HepG2 (cell line): ENCODE measurements at regions not wholly inside any gene's neighbourhood (a gene's known extent, or its start where the extent isn't known, plus 50 kb on each side); places are given as distances from the start of the nearest gene placed in this dataset.

Experiments used
- ATAC-seq: fragments of 200-7000 bp; cut with Tn5 transposase; 3 replicates; pipeline ENCODE4 v1.9.1; 2020; ENCODE audit warnings: mild to moderate bottlenecking, moderate library complexity
- BruUV-seq: library from RNA; stranded (reverse); fragments of 400-500 nt; replicated peaks from 2 replicates; lab custom pipeline; 2021; lab: Mats Ljungman, UMichigan
- CTCF ChIA-PET: fragments of 300-600 bp; formaldehyde crosslinking; extraction: SDS; loops from one replicate; lab custom pipeline; 2021; ENCODE audit warnings: low total read pairs, inconsistent platforms, low intra/inter-chr PET ratio; lab: Yijun Ruan, JAX
- POLR2A ChIA-PET: fragments of 350-600 bp; sonication (Branson Sonifier 250); formaldehyde crosslinking; loops from one replicate; lab custom pipeline; 2020; ENCODE audit warnings: antibody characterized with exemption, inconsistent platforms; lab: Yijun Ruan, JAX
- DNase-seq: peaks from one replicate; pipeline ENCODE4 v3.0.0-alpha.2; 2015; ENCODE audit warnings: low spot score
- FAIRE-seq: peaks from 3 replicates; lab custom pipeline; 2011; peaks lifted over from hg19 to GRCh38; lab: Jason Lieb, UNC
- H2AFZ ChIP-seq: one replicate; pipeline ENCODE4 v1.6.1; 2011; ENCODE audit warnings: low read length, inconsistent platforms
- H3K27ac ChIP-seq: fragments of 300-600 bp; 3 replicates; pipeline ENCODE4 v1.8.0; 2011; ENCODE audit warnings: mixed run types, mild to moderate bottlenecking, mixed read lengths, low read length, inconsistent platforms; ENCODE audit not compliant: insufficient read depth; ENCODE audit errors: extremely low read length
- H3K27me3 ChIP-seq, 2 experiments: fragments of 200-600 bp in 1 of 2; 2 replicates in 1 of 2; 3 replicates in 1 of 2; pipeline versions ENCODE4 v1.6.0 to v1.8.0; 2011; ENCODE audit warnings: low read length in 2 of 2, mild to moderate bottlenecking in 2 of 2, moderate library complexity in 2 of 2, inconsistent platforms in 1 of 2; ENCODE audit not compliant: insufficient read depth in 2 of 2, control insufficient read depth in 1 of 2
- H3K36me3 ChIP-seq, 2 experiments: fragments of 200-600 bp in 1 of 2; replicated peaks in 1 of 2; 2 replicates in 1 of 2; 3 replicates in 1 of 2; pipeline versions ENCODE4 v1.5.1 to v1.8.0; 2011; ENCODE audit warnings: low read length in 2 of 2, inconsistent platforms in 1 of 2; ENCODE audit not compliant: insufficient read depth in 2 of 2, control insufficient read depth in 1 of 2
- H3K4me1 ChIP-seq: 2 replicates; pipeline ENCODE4 v1.5.1; 2012; ENCODE audit warnings: low read length, inconsistent platforms; ENCODE audit not compliant: insufficient read depth
- H3K4me2 ChIP-seq: 2 replicates; pipeline ENCODE4 v1.6.0; 2011; ENCODE audit warnings: low read depth, low read length, inconsistent platforms
- H3K4me3 ChIP-seq, 3 experiments: fragments of 200-600 bp in 1 of 3; sonication (generic), shearing (Covaris generic) in 1 of 3; replicated peaks in 1 of 3; 2 replicates each; pipeline ENCODE4 v1.5.1; 2011 to 2016; ENCODE audit warnings: low read length in 3 of 3, inconsistent platforms in 2 of 3, low read depth in 2 of 3, mild to moderate bottlenecking in 2 of 3, control low read depth in 1 of 3, mixed read lengths in 1 of 3; ENCODE audit not compliant: insufficient read depth in 1 of 3
- H3K79me2 ChIP-seq: one replicate; pipeline ENCODE4 v1.6.1; 2011; ENCODE audit warnings: low read length, inconsistent platforms; ENCODE audit not compliant: insufficient read depth
- H3K9ac ChIP-seq: 2 replicates; pipeline ENCODE4 v1.6.0; 2011; ENCODE audit warnings: mild to moderate bottlenecking, low read depth, low read length, inconsistent platforms; ENCODE audit not compliant: insufficient read depth
- H3K9me3 ChIP-seq: 2 replicates; pipeline ENCODE4 v1.5.1; 2012; ENCODE audit warnings: mild to moderate bottlenecking, low read length
- H4K20me1 ChIP-seq: 2 replicates; pipeline ENCODE4 v1.6.0; 2011; ENCODE audit warnings: inconsistent platforms, mild to moderate bottlenecking, low read length, moderate library complexity; ENCODE audit not compliant: insufficient read depth
- ELF4 ChIP-seq: sonication (generic); formaldehyde crosslinking; IDR thresholded peaks from 2 replicates; pipeline ENCODE4 v1.5.0; 2020; ENCODE audit warnings: missing genetic modification reagents, mild to moderate bottlenecking, moderate library complexity, borderline replicate concordance
- FLYWCH1 ChIP-seq: sonication (generic); formaldehyde crosslinking; IDR thresholded peaks from 2 replicates; pipeline ENCODE4 v1.8.1; 2023; ENCODE audit warnings: mild to moderate bottlenecking, missing genetic modification reagents
- HOMEZ ChIP-seq: IDR thresholded peaks from 2 replicates; pipeline ENCODE4 v1.6.1; 2016; ENCODE audit warnings: low read depth
- MED8 ChIP-seq: sonication (generic); formaldehyde crosslinking; IDR thresholded peaks from 2 replicates; pipeline ENCODE4 v1.8.1; 2023; ENCODE audit warnings: mild to moderate bottlenecking, missing genetic modification reagents; ENCODE audit not compliant: insufficient replicate concordance
- PAF1 ChIP-seq: IDR thresholded peaks from 2 replicates; pipeline ENCODE4 v1.6.1; 2016; ENCODE audit warnings: missing genetic modification reagents, missing compliant biosample characterization
- POLR2AphosphoS5 ChIP-seq: IDR thresholded peaks from 2 replicates; pipeline ENCODE4 v1.6.1; 2012; ENCODE audit warnings: low read depth, low read length
- RBAK ChIP-seq: sonication (generic); formaldehyde crosslinking; IDR thresholded peaks from 2 replicates; pipeline ENCODE4 v1.5.1; 2020; ENCODE audit warnings: mild to moderate bottlenecking, missing genetic modification reagents
- RFX3 ChIP-seq: IDR thresholded peaks from 2 replicates; pipeline ENCODE4 v1.6.1; 2016; ENCODE audit warnings: missing biosample characterization, missing genetic modification reagents
- SIN3B ChIP-seq: fragments of 150-350 bp; IDR thresholded peaks from 2 replicates; pipeline ENCODE4 v1.6.1; 2014; ENCODE audit warnings: low read length
- SPEN ChIP-seq: sonication (generic); formaldehyde crosslinking; IDR thresholded peaks from 2 replicates; pipeline ENCODE4 v1.5.1; 2020; ENCODE audit warnings: low read depth, mild to moderate bottlenecking, missing genetic modification reagents
- SRSF1 ChIP-seq: fragments of 200-400 bp; formaldehyde crosslinking; optimal IDR thresholded peaks from 2 replicates; pipeline ENCODE3; 2017; ENCODE audit warnings: mild to moderate bottlenecking, low read depth, low read length, moderate library complexity
- U2AF1 ChIP-seq: fragments of 200-400 bp; formaldehyde crosslinking; optimal IDR thresholded peaks from 2 replicates; pipeline ENCODE3; 2017; ENCODE audit warnings: mild to moderate bottlenecking, low read depth, low read length
- ZBTB1 ChIP-seq: sonication (generic); formaldehyde crosslinking; IDR thresholded peaks from 2 replicates; pipeline ENCODE4 v1.4.0; 2020; ENCODE audit warnings: missing genetic modification reagents, borderline replicate concordance
- ZNF280B ChIP-seq: sonication (generic); formaldehyde crosslinking; IDR thresholded peaks from 2 replicates; pipeline ENCODE4 v1.5.0; 2020; ENCODE audit warnings: missing genetic modification reagents, mild to moderate bottlenecking, borderline replicate concordance
- ZSCAN12 ChIP-seq: sonication (generic); formaldehyde crosslinking; IDR thresholded peaks from 2 replicates; pipeline ENCODE4 v1.9.0; 2021; ENCODE audit warnings: mild to moderate bottlenecking, missing genetic modification reagents
- WGBS: methylation state at CpG from one replicate; pipeline ENCODE4 v1.1.6; 2017; ENCODE audit warnings: low lambda C conversion rate; 5-methylcytosine and 5-hydroxymethylcytosine counted together
- in situ Hi-C: cut with HindIII; loops from 2 replicates; pipeline ENCODE4 v1.10.0; 2017; ENCODE audit warnings: low pct_unique_long_range_greater_than_20kb; ENCODE audit not compliant: extremely low pct_ligation_motif_present
- intact Hi-C: fragments of 100-400 bp; cut with micrococcal nuclease; formaldehyde crosslinking; loops from one replicate; pipeline ENCODE4 v1.10.0; 2022; ENCODE audit not compliant: unreplicated experiment
- TF ChIP-seq, protein P1 (sequence below): sonication (generic); formaldehyde crosslinking; IDR thresholded peaks from 2 replicates; pipeline ENCODE4 v1.4.0; 2020; ENCODE audit warnings: missing genetic modification reagents; ENCODE audit errors: not compliant biosample characterization
- TF ChIP-seq, protein P2 (sequence below): IDR thresholded peaks from 2 replicates; pipeline ENCODE4 v1.6.1; 2012; ENCODE audit warnings: inconsistent platforms

- no peak overlapping the region for H3K27ac ChIP-seq
- intact Hi-C loops (no loop called here), in situ Hi-C loops (no loop called here)
- H3K9ac ChIP-seq: no peak overlapping the region
- no peak overlapping the region for H3K4me2 ChIP-seq
- H2AFZ ChIP-seq: no peak overlapping the region
- ChIA-PET POLR2A (no interaction called here), CTCF (no interaction called here)
- no peak for FAIRE-seq
- no peaks in the 10 kb centered on the region for H3K27me3 ChIP-seq
- 25% methylated on average over 2 of the region's 3 CpGs for WGBS
- no peak overlapping the region for H3K4me3 ChIP-seq
- no peaks in the 10 kb centered on the region for H3K4me1 ChIP-seq
- ATAC-seq: no peak
- no peaks in the 10 kb centered on the region for H3K79me2 ChIP-seq
- H3K9me3 ChIP-seq: no peaks in the 10 kb centered on the region
- TF ChIP-seq ELF4 (CRISPR knock-in tag) (no peak), SPEN (CRISPR knock-in tag) (no peak), U2AF1 (no peak), SRSF1 (no peak)
- no TSS peak for BruUV-seq
- no peak for DNase-seq
- H3K36me3 ChIP-seq: no peaks in the 10 kb centered on the region
- H4K20me1 ChIP-seq: no peaks in the 10 kb centered on the region
Observed at GRCh38 chr3:107085261-107085660, 292.0 kb upstream of the CCDC54 start.

DNA sequence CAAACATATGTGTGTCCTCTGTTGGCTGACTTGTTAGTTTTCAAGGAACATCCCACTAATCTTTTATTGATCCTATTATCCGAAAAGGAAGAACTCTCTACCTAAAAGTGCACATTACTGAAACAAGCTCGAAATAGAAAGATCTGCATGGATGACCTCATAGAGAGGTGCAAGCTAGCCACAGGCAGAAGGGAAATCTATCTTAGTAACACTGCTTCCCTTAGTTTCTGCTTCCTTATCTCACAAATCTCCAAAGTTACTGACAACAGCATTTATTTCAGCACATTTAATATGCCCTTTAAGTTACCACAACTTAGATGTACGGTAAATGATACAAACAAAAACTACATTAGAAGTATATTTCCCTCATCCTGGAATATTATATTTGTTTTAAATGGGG, 285.1 kb upstream of the CCDC54 start:
- Histone ChIP-seq H3K79me2 (no peaks in the 10 kb centered on the region), H3K4me1 (no peaks in the 10 kb centered on the region), H4K20me1 (no peaks in the 10 kb centered on the region), H3K4me2 (no peak overlapping the region), H3K36me3 (no peaks in the 10 kb centered on the region), H2AFZ (no peak overlapping the region), H3K27me3 (no peaks in the 10 kb centered on the region), H3K9me3 (no peaks in the 10 kb centered on the region), H3K9ac (no peak overlapping the region), H3K27ac (no peak overlapping the region), H3K4me3 (no peak overlapping the region)
- CTCF ChIA-PET: no interaction called here
- DNase-seq (no peak), FAIRE-seq (no peak), ATAC-seq (no peak)
- 0% methylated on average over 3 of the region's 3 CpGs for WGBS
- intact Hi-C loops: no loop called here
- in situ Hi-C loops: no loop called here
- BruUV-seq: no TSS peak
- POLR2A ChIA-PET: no interaction called here
- TF ChIP-seq RBAK (CRISPR knock-in tag) (no peak), RFX3 (CRISPR knock-in tag) (no peak), ZBTB1 (CRISPR knock-in tag) (no peak), PAF1 (CRISPR knock-in tag) (no peak), ZSCAN12 (no peak), FLYWCH1 (no peak), ZNF280B (CRISPR knock-in tag) (no peak), SIN3B (no peak), POLR2AphosphoS5 (no peak), MED8 (no peak), HOMEZ (CRISPR knock-in tag) (no peak)
- TF ChIP-seq, protein P1, sequence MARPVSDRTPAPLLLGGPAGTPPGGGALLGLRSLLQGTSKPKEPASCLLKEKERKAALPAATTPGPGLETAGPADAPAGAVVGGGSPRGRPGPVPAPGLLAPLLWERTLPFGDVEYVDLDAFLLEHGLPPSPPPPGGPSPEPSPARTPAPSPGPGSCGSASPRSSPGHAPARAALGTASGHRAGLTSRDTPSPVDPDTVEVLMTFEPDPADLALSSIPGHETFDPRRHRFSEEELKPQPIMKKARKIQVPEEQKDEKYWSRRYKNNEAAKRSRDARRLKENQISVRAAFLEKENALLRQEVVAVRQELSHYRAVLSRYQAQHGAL: no peak
- TF ChIP-seq, protein P2, sequence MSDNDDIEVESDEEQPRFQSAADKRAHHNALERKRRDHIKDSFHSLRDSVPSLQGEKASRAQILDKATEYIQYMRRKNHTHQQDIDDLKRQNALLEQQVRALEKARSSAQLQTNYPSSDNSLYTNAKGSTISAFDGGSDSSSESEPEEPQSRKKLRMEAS: no peak
